ENCODE measurements at regions not wholly inside any gene's neighbourhood (a gene's known extent, or its start where the extent isn't known, plus 50 kb on each side); places are given as distances from the start of the nearest gene placed in this dataset.

DNA sequence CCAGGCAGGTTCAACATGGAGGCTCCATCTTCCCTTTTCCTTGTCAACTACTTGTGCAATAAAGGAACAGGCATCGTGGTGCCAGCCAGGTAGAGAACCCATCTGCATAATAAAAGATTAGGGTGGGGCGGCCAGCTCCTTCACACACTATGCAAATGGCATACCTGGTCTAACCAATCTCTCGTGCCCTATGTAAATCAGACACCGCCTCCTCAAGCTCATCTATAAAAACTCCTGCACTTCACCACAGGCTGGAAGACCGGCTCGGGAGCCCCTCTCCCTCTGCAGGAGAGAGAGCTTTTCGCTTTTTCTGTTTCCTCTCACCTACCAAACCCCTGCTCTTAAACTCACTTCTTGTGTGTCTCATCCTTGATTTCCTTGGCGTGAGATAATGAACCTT lies 244.3 kb upstream of the PUM3 start:
- Histone ChIP-seq H2AK5ac (ENCODE audit: insufficient read length, low read length) (no peak overlapping the region), H3K79me1 (ENCODE audit: insufficient read depth, low read depth, low read length, poor library complexity, severe bottlenecking) (no peaks in the 10 kb centered on the region), H3T11ph (ENCODE audit: low read length) (no peak overlapping the region), H2BK5ac (ENCODE audit: insufficient read length, low read length) (no peak overlapping the region), H2BK15ac (ENCODE audit: low read depth, low read length) (no peak overlapping the region), H3K27ac (ENCODE audit: insufficient read length, low read depth, low read length) (no peak overlapping the region), H3K18ac (ENCODE audit: insufficient read length, low read depth, low read length) (no peak overlapping the region), H3K27me3 (ENCODE audit: insufficient read depth, low read length) (no peaks in the 10 kb centered on the region), H3K9me3 (ENCODE audit: control insufficient read depth, low read depth, low read length) (no peaks in the 10 kb centered on the region), H3K9ac (ENCODE audit: extremely low read depth, insufficient read length, low read length) (no peak overlapping the region), H3K56ac (ENCODE audit: insufficient read length, low read depth, low read length) (no peak overlapping the region), H2AFZ (ENCODE audit: low read length) (no peak overlapping the region), H4K8ac (replicated peaks; ENCODE audit: insufficient read length, low read depth, low read length) (no peak overlapping the region), H3K4ac (ENCODE audit: low read depth, low read length) (no peak overlapping the region), H3K4me2 (ENCODE audit: insufficient read depth, insufficient read length, low read length) (no peak overlapping the region), H4K5ac (ENCODE audit: insufficient read length, low read depth, low read length) (no peak overlapping the region), H4K91ac (ENCODE audit: insufficient read length, low read depth, low read length) (no peak overlapping the region), H2BK12ac (ENCODE audit: insufficient read length, low read depth, low read length) (no peak overlapping the region), H3K14ac (ENCODE audit: insufficient read depth, low read length) (no peak overlapping the region), H4K20me1 (ENCODE audit: control insufficient read depth, insufficient read depth, insufficient read length) (no peaks in the 10 kb centered on the region), H3K79me2 (ENCODE audit: insufficient read depth, low read length) (no peaks in the 10 kb centered on the region), H3K23ac (ENCODE audit: insufficient read length, low read depth, low read length) (no peak overlapping the region), H3K4me1 (ENCODE audit: insufficient read depth, low read length) (no peaks in the 10 kb centered on the region; the same call in 1 of the 2 replicates), H2BK120ac (ENCODE audit: low read depth, low read length, poor library complexity, severe bottlenecking) (peak overlapping the region; percentile 29), H2BK20ac (ENCODE audit: low read depth, low read length, poor library complexity, severe bottlenecking) (no peak overlapping the region), H3K23me2 (ENCODE audit: insufficient read length, low read depth, low read length, poor library complexity, severe bottlenecking) (no peaks in the 10 kb centered on the region)
- Mint-ChIP-seq H3K9me3 (no peaks in the 10 kb centered on the region), H3K4me3 (no peak overlapping the region), H3K4me1 (peaks cover 14 to 16% of the 10 kb centered on the region in 2 experiments), H3K36me3 (ENCODE audit: insufficient read depth in 1 of 3, low read depth in 3 of 3) (peaks cover 0 to 2% (median 0%) of the 10 kb centered on the region in 3 experiments; a peak in 1 of 7 replicates), H3K27me3 (ENCODE audit: low read depth) (no peaks in the 10 kb centered on the region), H3K27ac (no peak overlapping the region; a peak in 1 of 7 replicates)
- DNase-seq: peak; percentile 83
- TF ChIP-seq, protein P1, sequence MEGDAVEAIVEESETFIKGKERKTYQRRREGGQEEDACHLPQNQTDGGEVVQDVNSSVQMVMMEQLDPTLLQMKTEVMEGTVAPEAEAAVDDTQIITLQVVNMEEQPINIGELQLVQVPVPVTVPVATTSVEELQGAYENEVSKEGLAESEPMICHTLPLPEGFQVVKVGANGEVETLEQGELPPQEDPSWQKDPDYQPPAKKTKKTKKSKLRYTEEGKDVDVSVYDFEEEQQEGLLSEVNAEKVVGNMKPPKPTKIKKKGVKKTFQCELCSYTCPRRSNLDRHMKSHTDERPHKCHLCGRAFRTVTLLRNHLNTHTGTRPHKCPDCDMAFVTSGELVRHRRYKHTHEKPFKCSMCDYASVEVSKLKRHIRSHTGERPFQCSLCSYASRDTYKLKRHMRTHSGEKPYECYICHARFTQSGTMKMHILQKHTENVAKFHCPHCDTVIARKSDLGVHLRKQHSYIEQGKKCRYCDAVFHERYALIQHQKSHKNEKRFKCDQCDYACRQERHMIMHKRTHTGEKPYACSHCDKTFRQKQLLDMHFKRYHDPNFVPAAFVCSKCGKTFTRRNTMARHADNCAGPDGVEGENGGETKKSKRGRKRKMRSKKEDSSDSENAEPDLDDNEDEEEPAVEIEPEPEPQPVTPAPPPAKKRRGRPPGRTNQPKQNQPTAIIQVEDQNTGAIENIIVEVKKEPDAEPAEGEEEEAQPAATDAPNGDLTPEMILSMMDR (conservative IDR thresholded peaks at IDR 0.05): no peak
- WGBS (ENCODE audit: extremely low coverage, insufficient read length, low lambda C conversion rate): no CpG with 5 or more reads among the region's 8 CpGs
